Esophagus muscularis mucosa (tissue), 3 donors: ENCODE measurements at regions not wholly inside any gene's neighbourhood (a gene's known extent, or its start where the extent isn't known, plus 50 kb on each side); places are given as distances from the start of the nearest gene placed in this dataset.

Source experiments
- POLR2A ChIP-seq: fragments of 450-650 bp; IDR thresholded peaks from one replicate; pipeline ENCODE4 v1.6.1; 2017; ENCODE audit warnings: antibody characterized with exemption, moderate library complexity, mild to moderate bottlenecking, low read depth
- TF ChIP-seq, protein P1 (sequence below), 3 experiments: fragments of 200-600 bp in 2 of 3; fragments of 450-650 bp in 1 of 3; sonication (generic) in 2 of 3; IDR thresholded peaks; one replicate each; pipeline ENCODE4 v1.5.1; 2017 to 2019; ENCODE audit warnings: antibody characterized with exemption in 3 of 3, mild to moderate bottlenecking in 2 of 3, moderate library complexity in 1 of 3

DNA sequence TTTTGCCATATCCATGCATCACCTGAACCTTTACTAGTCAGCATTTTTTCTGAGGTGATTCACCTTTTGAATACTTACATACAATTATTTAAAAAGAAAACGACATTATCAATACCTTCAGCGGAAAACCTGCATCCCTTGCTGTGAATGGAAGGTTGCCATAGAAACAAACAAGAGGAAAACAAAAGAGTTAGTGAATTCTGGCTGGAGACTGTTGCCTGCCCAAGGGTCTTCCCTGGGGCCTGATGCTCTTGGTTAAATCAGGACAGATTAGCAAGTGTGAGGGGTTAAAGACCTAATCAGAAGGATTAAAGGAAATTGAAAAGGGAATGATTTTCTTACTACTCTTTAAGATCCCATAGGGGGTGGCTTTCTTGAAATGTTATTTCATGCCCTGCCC lies 96.0 kb upstream of the WSCD2 start:
- TF ChIP-seq POLR2A = no peak
- TF ChIP-seq, protein P1, sequence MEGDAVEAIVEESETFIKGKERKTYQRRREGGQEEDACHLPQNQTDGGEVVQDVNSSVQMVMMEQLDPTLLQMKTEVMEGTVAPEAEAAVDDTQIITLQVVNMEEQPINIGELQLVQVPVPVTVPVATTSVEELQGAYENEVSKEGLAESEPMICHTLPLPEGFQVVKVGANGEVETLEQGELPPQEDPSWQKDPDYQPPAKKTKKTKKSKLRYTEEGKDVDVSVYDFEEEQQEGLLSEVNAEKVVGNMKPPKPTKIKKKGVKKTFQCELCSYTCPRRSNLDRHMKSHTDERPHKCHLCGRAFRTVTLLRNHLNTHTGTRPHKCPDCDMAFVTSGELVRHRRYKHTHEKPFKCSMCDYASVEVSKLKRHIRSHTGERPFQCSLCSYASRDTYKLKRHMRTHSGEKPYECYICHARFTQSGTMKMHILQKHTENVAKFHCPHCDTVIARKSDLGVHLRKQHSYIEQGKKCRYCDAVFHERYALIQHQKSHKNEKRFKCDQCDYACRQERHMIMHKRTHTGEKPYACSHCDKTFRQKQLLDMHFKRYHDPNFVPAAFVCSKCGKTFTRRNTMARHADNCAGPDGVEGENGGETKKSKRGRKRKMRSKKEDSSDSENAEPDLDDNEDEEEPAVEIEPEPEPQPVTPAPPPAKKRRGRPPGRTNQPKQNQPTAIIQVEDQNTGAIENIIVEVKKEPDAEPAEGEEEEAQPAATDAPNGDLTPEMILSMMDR (IDR thresholded peaks at IDR 0.05) = no peak
